Astrocyte (in vitro differentiated cells and primary cell): ENCODE measurements at regions not wholly inside any gene's neighbourhood (a gene's known extent, or its start where the extent isn't known, plus 50 kb on each side); places are given as distances from the start of the nearest gene placed in this dataset.

Experiments used
- CTCF ChIP-seq: IDR thresholded peaks from 2 replicates; pipeline ENCODE4 v1.5.1; 2011; ENCODE audit warnings: low read depth, mild to moderate bottlenecking, inconsistent platforms, low read length, moderate library complexity; ENCODE audit not compliant: insufficient read depth
- EZH2 ChIP-seq: IDR thresholded peaks from 2 replicates; pipeline ENCODE4 v1.6.1; 2012; ENCODE audit warnings: mild to moderate bottlenecking, low read length, inconsistent platforms; ENCODE audit not compliant: insufficient read depth

DNA sequence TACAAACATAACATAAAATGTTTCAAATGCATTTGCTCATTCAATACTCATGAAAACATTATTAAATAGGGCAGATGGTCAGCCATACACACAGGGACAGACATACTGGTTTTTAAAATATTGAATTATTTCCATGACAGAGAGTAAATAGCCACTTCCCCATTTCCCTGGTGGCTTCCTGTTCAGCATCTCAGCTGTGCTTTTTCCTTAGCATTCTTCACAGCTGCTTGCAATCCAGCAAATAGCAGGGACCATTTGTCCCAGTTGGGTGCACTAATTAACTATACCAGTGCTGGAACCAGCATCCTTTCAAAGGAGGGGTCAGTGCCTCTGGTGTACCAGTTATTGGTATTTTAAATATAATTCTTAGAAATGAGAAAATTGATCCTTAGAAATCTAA lies 964.7 kb downstream of the RAB28 start:
- TF ChIP-seq CTCF = no peak
- no peak for TF ChIP-seq EZH2
